ENCODE measurements at regions not wholly inside any gene's neighbourhood (a gene's known extent, or its start where the extent isn't known, plus 50 kb on each side); places are given as distances from the start of the nearest gene placed in this dataset.

- peak; percentile 70 for DNase-seq
Measured at GRCh38 chr6:168155193-168155592, 76.2 kb upstream of the FRMD1 start.

GRCh38 chr6:168154263-168154917 lies 75.4 kb upstream of the FRMD1 start:
- DNase-seq, result no peak

- DNase-seq, result no peak
Measured at GRCh38 chr6:168153553-168153952, 74.5 kb upstream of the FRMD1 start.

- no peak for DNase-seq
Measured at GRCh38 chr6:168152980-168153379, 74.0 kb upstream of the FRMD1 start.

GRCh38 chr6:168152306-168152963 lies 73.4 kb upstream of the FRMD1 start:
- DNase-seq, result peak; percentile 52

- no peak for DNase-seq
Measured at GRCh38 chr6:168150551-168151320, 71.7 kb upstream of the FRMD1 start.

- DNase-seq, result no peak
Measured at GRCh38 chr6:168149015-168149414, 70.0 kb upstream of the FRMD1 start.

GRCh38 chr6:168148231-168148849 lies 69.3 kb upstream of the FRMD1 start:
- no peak for DNase-seq

- DNase-seq, result no peak
Measured at GRCh38 chr6:168147205-168147738, 68.3 kb upstream of the FRMD1 start.

GRCh38 chr6:168145747-168146596 lies 67.0 kb upstream of the FRMD1 start:
- no peak for DNase-seq

GRCh38 chr6:168139121-168139520 lies 60.1 kb upstream of the FRMD1 start:
- DNase-seq, result no peak

GRCh38 chr6:168138436-168138835 lies 59.4 kb upstream of the FRMD1 start:
- no peak for DNase-seq

- DNase-seq, result no peak
Measured at GRCh38 chr6:168137024-168137423, 58.0 kb upstream of the FRMD1 start.

GRCh38 chr6:168136622-168137021 lies 57.6 kb upstream of the FRMD1 start:
- no peak for DNase-seq

- no peak for DNase-seq
Measured at GRCh38 chr6:168136001-168136400, 57.0 kb upstream of the FRMD1 start.

- DNase-seq, result no peak
Measured at GRCh38 chr6:168134560-168135201, 55.7 kb upstream of the FRMD1 start.

GRCh38 chr6:168133687-168134559 lies 54.9 kb upstream of the FRMD1 start:
- no peak for DNase-seq

- peak; percentile 44 for DNase-seq
Measured at GRCh38 chr6:168133168-168133561, 54.2 kb upstream of the FRMD1 start.

- peak; percentile 65 for DNase-seq
Measured at GRCh38 chr6:168132531-168133167, 53.6 kb upstream of the FRMD1 start.
